ENCODE measurements at regions not wholly inside any gene's neighbourhood (a gene's known extent, or its start where the extent isn't known, plus 50 kb on each side); places are given as distances from the start of the nearest gene placed in this dataset.

- TF ChIP-seq CTCF (IDR thresholded peaks at IDR 0.05) (no peak), POLR2A (IDR thresholded peaks at IDR 0.05) (no peak)
Measured at GRCh38 chr10:100615908-100616307, 80.2 kb downstream of the HIF1AN start.

All from uterus (tissue), 2 donors.